Activated CD8-positive, alpha-beta T cell treated with anti-CD3 and anti-CD28 coated beads for 36 hours (primary cell): ENCODE measurements at regions not wholly inside any gene's neighbourhood (a gene's known extent, or its start where the extent isn't known, plus 50 kb on each side); places are given as distances from the start of the nearest gene placed in this dataset.

Experiments
- ATAC-seq: fragments of 200-7000 bp; cut with Tn5 transposase; one replicate; pipeline ENCODE4 v1.10.0; 2021; ENCODE audit warnings: mild to moderate bottlenecking, moderate library complexity
- CTCF ChIA-PET: fragments of 350-600 bp; sonication (Branson Sonifier 250); formaldehyde crosslinking; loops from one replicate; lab custom pipeline; 2021; ENCODE audit warnings: antibody characterized with exemption; lab: Charles Lee
- POLR2A ChIA-PET: fragments of 350-600 bp; sonication (Branson Sonifier 250); formaldehyde crosslinking; loops from one replicate; lab custom pipeline; 2021; ENCODE audit warnings: antibody characterized with exemption; lab: Charles Lee
- DNase-seq: peaks from one replicate; pipeline ENCODE4 v3.0.0-alpha.2; 2020
- H3K27ac Mint-ChIP-seq: one replicate; pipeline ENCODE4 v1.8.0; 2021; ENCODE audit warnings: mild to moderate bottlenecking, mixed read lengths
- H3K27me3 Mint-ChIP-seq: one replicate; pipeline ENCODE4 v1.8.0; 2021; ENCODE audit warnings: mixed read lengths
- H3K36me3 Mint-ChIP-seq: one replicate; pipeline ENCODE4 v1.8.0; 2021; ENCODE audit warnings: low read depth, mixed read lengths
- H3K4me1 Mint-ChIP-seq: one replicate; pipeline ENCODE4 v1.8.0; 2021; ENCODE audit warnings: low read depth, mixed read lengths
- H3K4me3 Mint-ChIP-seq: one replicate; pipeline ENCODE4 v1.8.0; 2021; ENCODE audit warnings: mild to moderate bottlenecking, moderate library complexity, mixed read lengths
- H3K9me3 Mint-ChIP-seq: one replicate; pipeline ENCODE4 v1.8.0; 2021; ENCODE audit warnings: mixed read lengths
- intact Hi-C: fragments of 100-400 bp; cut with micrococcal nuclease; formaldehyde crosslinking; loops from one replicate; pipeline ENCODE4 v1.10.0; 2022
- TF ChIP-seq, protein P1 (sequence below): fragments of 200-600 bp; IDR thresholded peaks from one replicate; pipeline ENCODE4 v1.8.0; 2022; ENCODE audit warnings: antibody characterized with exemption, mild to moderate bottlenecking

DNA sequence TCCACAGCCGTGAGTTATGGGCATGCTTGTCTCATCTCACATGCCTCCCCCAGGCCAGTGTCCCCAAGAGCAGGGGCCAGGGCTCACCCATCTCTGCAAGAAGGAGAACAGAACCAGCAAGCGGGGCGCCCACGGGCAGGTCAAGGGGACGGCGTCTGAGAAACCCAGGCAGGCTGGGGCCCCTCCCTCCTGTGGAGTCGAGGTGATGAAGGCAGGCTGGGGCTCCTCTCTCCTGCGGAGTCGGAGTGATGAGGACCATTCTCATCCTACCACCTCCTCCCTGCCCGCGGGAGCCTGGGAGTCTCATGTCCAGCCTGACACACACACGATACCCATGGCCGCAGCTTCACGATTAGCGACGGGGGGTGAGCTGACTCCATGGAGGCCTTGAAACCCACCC is 141.9 kb downstream of the CTTN start:
- Mint-ChIP-seq H3K4me1 (no peaks in the 10 kb centered on the region), H3K4me3 (no peak overlapping the region), H3K9me3 (no peaks in the 10 kb centered on the region), H3K36me3 (no peaks in the 10 kb centered on the region), H3K27ac (no peak overlapping the region), H3K27me3 (no peaks in the 10 kb centered on the region)
- intact Hi-C loops = no loop called here
- TF ChIP-seq, protein P1, sequence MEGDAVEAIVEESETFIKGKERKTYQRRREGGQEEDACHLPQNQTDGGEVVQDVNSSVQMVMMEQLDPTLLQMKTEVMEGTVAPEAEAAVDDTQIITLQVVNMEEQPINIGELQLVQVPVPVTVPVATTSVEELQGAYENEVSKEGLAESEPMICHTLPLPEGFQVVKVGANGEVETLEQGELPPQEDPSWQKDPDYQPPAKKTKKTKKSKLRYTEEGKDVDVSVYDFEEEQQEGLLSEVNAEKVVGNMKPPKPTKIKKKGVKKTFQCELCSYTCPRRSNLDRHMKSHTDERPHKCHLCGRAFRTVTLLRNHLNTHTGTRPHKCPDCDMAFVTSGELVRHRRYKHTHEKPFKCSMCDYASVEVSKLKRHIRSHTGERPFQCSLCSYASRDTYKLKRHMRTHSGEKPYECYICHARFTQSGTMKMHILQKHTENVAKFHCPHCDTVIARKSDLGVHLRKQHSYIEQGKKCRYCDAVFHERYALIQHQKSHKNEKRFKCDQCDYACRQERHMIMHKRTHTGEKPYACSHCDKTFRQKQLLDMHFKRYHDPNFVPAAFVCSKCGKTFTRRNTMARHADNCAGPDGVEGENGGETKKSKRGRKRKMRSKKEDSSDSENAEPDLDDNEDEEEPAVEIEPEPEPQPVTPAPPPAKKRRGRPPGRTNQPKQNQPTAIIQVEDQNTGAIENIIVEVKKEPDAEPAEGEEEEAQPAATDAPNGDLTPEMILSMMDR = no peak
- DNase-seq (no peak), ATAC-seq (no peak)
- CTCF ChIA-PET = no interaction called here
- POLR2A ChIA-PET = no interaction called here

DNA sequence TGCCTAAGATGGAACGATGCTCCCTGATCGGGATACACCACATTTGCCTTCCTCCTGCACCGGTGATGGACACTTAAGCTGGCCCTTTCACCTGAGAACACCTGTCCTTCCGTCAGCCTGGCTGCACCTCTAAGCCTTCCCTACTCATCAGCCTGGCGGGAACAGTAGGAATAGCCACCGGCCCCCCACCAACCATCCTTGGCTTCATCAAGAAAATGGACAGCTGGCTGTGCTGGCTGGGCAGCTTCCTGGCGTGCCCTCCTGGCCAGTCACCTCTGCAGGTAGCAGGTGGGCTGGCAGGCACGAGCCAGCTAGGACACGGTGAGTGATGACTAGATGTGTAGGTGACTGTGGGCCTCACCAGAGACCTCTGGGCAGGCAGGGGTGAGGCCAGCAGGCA is 142.8 kb downstream of the CTTN start:
- Mint-ChIP-seq H3K9me3 (no peaks in the 10 kb centered on the region), H3K4me3 (no peak overlapping the region), H3K27ac (no peak overlapping the region), H3K27me3 (no peaks in the 10 kb centered on the region), H3K4me1 (no peaks in the 10 kb centered on the region), H3K36me3 (no peaks in the 10 kb centered on the region)
- no peak for DNase-seq
- intact Hi-C loops = no loop called here
- no peak for ATAC-seq
- ChIA-PET CTCF (no interaction called here), POLR2A (no interaction called here)
- TF ChIP-seq, protein P1 = no peak

DNA sequence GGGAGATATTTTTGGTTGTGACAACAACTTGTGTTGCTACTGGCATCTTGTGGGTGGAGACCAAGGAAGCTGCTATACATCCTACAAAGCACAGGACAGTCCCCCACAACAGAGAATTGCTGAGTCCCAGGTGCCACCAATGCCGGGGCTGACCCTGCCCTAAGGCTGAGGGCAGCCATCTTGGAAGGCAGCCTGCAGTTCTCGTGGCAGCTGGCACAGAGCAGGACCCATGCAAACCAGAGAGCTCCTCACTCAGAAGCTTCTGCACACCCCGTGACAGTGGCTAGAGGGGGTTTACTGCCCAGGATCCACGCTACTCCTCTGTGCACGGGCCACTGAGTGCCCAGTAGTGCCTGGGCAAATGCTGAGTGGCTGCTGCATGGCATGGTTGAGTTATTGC is 143.4 kb downstream of the CTTN start:
- H3K9me3 Mint-ChIP-seq = no peaks in the 10 kb centered on the region
- POLR2A ChIA-PET = no interaction called here
- no peaks in the 10 kb centered on the region for H3K27me3 Mint-ChIP-seq
- H3K4me1 Mint-ChIP-seq = no peaks in the 10 kb centered on the region
- TF ChIP-seq, protein P1 = no peak
- intact Hi-C loops = no loop called here
- CTCF ChIA-PET = no interaction called here
- no peaks in the 10 kb centered on the region for H3K36me3 Mint-ChIP-seq
- no peak overlapping the region for H3K4me3 Mint-ChIP-seq
- DNase-seq (no peak), ATAC-seq (no peak)
- no peak overlapping the region for H3K27ac Mint-ChIP-seq

DNA sequence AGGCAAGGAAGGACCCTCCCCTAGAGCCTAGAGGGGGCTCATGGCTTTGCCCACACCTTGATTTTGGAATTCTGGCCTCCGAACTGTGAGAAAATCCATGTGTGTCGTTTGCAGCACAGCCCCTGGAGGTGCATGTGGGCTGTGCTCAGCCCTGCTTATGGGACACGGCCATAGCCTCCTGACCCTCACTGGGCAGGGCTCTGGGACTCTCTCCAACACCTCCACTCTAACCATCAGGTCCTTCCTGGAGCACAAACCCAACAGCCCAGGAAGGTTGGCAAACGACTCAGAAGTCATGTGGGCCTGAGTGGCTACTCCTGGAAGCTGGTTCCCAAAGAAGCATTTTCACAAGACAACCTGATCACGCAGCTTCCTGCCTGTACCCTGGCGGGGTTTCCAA is 144.1 kb downstream of the CTTN start:
- ATAC-seq (no peak), DNase-seq (no peak)
- H3K27me3 Mint-ChIP-seq = no peaks in the 10 kb centered on the region
- no peaks in the 10 kb centered on the region for H3K4me1 Mint-ChIP-seq
- H3K9me3 Mint-ChIP-seq = no peaks in the 10 kb centered on the region
- intact Hi-C loops = no loop called here
- TF ChIP-seq, protein P1 = no peak
- no peak overlapping the region for H3K4me3 Mint-ChIP-seq
- H3K27ac Mint-ChIP-seq = no peak overlapping the region
- ChIA-PET POLR2A (no interaction called here), CTCF (no interaction called here)
- H3K36me3 Mint-ChIP-seq = no peaks in the 10 kb centered on the region

DNA sequence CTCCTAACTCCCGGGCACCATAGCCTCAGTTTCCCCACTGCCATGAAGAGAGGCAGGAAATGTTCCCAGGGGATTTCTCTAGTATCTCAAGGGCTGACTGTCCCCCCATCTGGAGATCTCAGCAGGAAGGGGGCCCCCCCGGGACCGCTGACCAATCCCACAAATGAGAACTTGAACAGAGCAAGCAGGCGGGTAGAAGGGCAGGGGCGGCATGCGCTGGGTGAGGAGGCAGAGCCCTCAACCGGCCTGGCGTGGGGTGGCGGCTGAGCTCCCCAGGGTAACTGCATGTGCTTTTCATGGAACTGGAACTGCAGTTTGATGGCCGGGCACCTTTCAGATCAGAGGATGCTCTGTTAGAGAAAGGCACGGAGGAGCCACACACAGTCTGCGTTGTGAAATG is 144.5 kb downstream of the CTTN start:
- intact Hi-C loops = no loop called here
- H3K4me3 Mint-ChIP-seq = no peak overlapping the region
- DNase-seq (no peak), ATAC-seq (no peak)
- no peaks in the 10 kb centered on the region for H3K9me3 Mint-ChIP-seq
- no peaks in the 10 kb centered on the region for H3K36me3 Mint-ChIP-seq
- H3K4me1 Mint-ChIP-seq = no peaks in the 10 kb centered on the region
- ChIA-PET POLR2A (no interaction called here), CTCF (no interaction called here)
- H3K27me3 Mint-ChIP-seq = no peaks in the 10 kb centered on the region
- H3K27ac Mint-ChIP-seq = no peak overlapping the region
- TF ChIP-seq, protein P1 = no peak
